Liver (tissue), 8 donors: ENCODE measurements at regions not wholly inside any gene's neighbourhood (a gene's known extent, or its start where the extent isn't known, plus 50 kb on each side); places are given as distances from the start of the nearest gene placed in this dataset.

Source experiments
- DNase-seq: peaks from one replicate; pipeline ENCODE4 v3.0.0-alpha.2; 2017; ENCODE audit warnings: low spot score
- H3K27ac ChIP-seq, 2 donors: one replicate each; pipeline ENCODE4 v1.7.0; 2013; ENCODE audit warnings: inconsistent platforms in 2 of 2, low read length in 2 of 2, control low read depth in 1 of 2, low read depth in 1 of 2, mild to moderate bottlenecking in 1 of 2
- H3K27me3 ChIP-seq, 4 donors: one replicate each; pipeline versions ENCODE4 v1.6.1 to v1.7.0; 2013; ENCODE audit warnings: low read length in 3 of 4, inconsistent platforms in 1 of 4, mild to moderate bottlenecking in 1 of 4, moderate library complexity in 1 of 4; ENCODE audit not compliant: control insufficient read depth in 4 of 4, insufficient read depth in 4 of 4
- H3K36me3 ChIP-seq, 4 donors: one replicate each; pipeline versions ENCODE4 v1.6.1 to v1.7.0; 2013; ENCODE audit warnings: low read length in 3 of 4, mild to moderate bottlenecking in 3 of 4, low read depth in 1 of 4, moderate library complexity in 1 of 4; ENCODE audit not compliant: control insufficient read depth in 4 of 4, insufficient read depth in 3 of 4
- H3K4me1 ChIP-seq, 4 donors: one replicate each; pipeline versions ENCODE4 v1.6.1 to v1.7.0; 2013; ENCODE audit warnings: low read length in 3 of 4, mild to moderate bottlenecking in 3 of 4, moderate library complexity in 1 of 4; ENCODE audit not compliant: control insufficient read depth in 4 of 4, insufficient read depth in 4 of 4
- H3K4me3 ChIP-seq, 3 donors: one replicate each; pipeline versions ENCODE4 v1.6.1 to v1.7.0; 2013; ENCODE audit warnings: low read length in 3 of 3, control low read depth in 1 of 3, low read depth in 1 of 3, mild to moderate bottlenecking in 1 of 3
- H3K9ac ChIP-seq, 2 donors: one replicate each; pipeline ENCODE4 v1.7.0; 2013; ENCODE audit warnings: low read length in 2 of 2, mild to moderate bottlenecking in 2 of 2, moderate library complexity in 2 of 2, control low read depth in 1 of 2, low read depth in 1 of 2
- H3K9me3 ChIP-seq, 4 donors: one replicate each; pipeline versions ENCODE4 v1.6.1 to v1.7.0; 2013; ENCODE audit warnings: low read length in 3 of 4; ENCODE audit not compliant: control insufficient read depth in 4 of 4
- CTCF ChIP-seq: fragments of 150-350 bp; IDR thresholded peaks from 2 replicates; pipeline ENCODE4 v1.5.1; 2017; ENCODE audit warnings: improper control_type of control experiment, low read depth, low read length; ENCODE audit not compliant: missing input control
- FOXA1 ChIP-seq: IDR thresholded peaks from 2 replicates; pipeline ENCODE4 v1.6.1; 2016; ENCODE audit warnings: antibody characterized with exemption
- FOXA2 ChIP-seq: IDR thresholded peaks from 2 replicates; pipeline ENCODE4 v1.6.1; 2016; ENCODE audit warnings: antibody characterized with exemption
- HNF4A ChIP-seq, 2 donors: conservative IDR thresholded peaks; 2 replicates each; pipeline ENCODE4 v1.6.1; 2016; ENCODE audit warnings: antibody characterized with exemption in 2 of 2, mild to moderate bottlenecking in 2 of 2
- HNF4G ChIP-seq: IDR thresholded peaks from 2 replicates; pipeline ENCODE4 v1.6.1; 2016; ENCODE audit warnings: antibody characterized with exemption
- JUND ChIP-seq, 2 donors: IDR thresholded peaks; 2 replicates each; pipeline ENCODE4 v1.6.1; 2016; ENCODE audit warnings: antibody characterized with exemption in 2 of 2
- NR2F2 ChIP-seq: IDR thresholded peaks from 2 replicates; pipeline ENCODE4 v1.6.1; 2016; ENCODE audit warnings: antibody characterized with exemption
- RAD21 ChIP-seq, 2 donors: IDR thresholded peaks; 2 replicates each; pipeline ENCODE4 v1.6.1; 2016; ENCODE audit warnings: antibody characterized with exemption in 2 of 2, mild to moderate bottlenecking in 2 of 2
- SP1 ChIP-seq: IDR thresholded peaks from 2 replicates; pipeline ENCODE4 v1.6.1; 2018; ENCODE audit warnings: antibody characterized with exemption, mild to moderate bottlenecking
- TAF1 ChIP-seq: conservative IDR thresholded peaks from 2 replicates; pipeline ENCODE4 v1.6.1; 2016; ENCODE audit warnings: antibody characterized with exemption, mild to moderate bottlenecking
- YY1 ChIP-seq: IDR thresholded peaks from 2 replicates; pipeline ENCODE4 v1.6.1; 2016; ENCODE audit warnings: antibody characterized with exemption, mild to moderate bottlenecking
- WGBS: extraction: QIAGEN DNeasy Blood & Tissue Kit; methylation state at CpG from one replicate; pipeline ENCODE4 v1.1.7; 2013; 5-methylcytosine and 5-hydroxymethylcytosine counted together
- TF ChIP-seq, protein P1 (sequence below): IDR thresholded peaks from 2 replicates; pipeline ENCODE4 v1.6.1; 2016; ENCODE audit warnings: antibody characterized with exemption
- TF ChIP-seq, protein P2 (sequence below): IDR thresholded peaks from 2 replicates; pipeline ENCODE4 v1.6.1; 2016; ENCODE audit warnings: antibody characterized with exemption
- donor health status: healthy.
- donor health status: healthy.
- donor health status: healthy.
- donor health status: healthy.
- donor health status: healthy.

GRCh38 chr12:46900734-46901463, 75.1 kb upstream of the SLC38A4 start:
- Histone ChIP-seq H3K4me3 (peak overlapping the region; percentile 25 to 47 (median 44)), H3K27ac (peak overlapping the region in 1 of 2 donors; percentile 48), H3K27me3 (no peaks in the 10 kb centered on the region), H3K9ac (peak overlapping the region in 1 of 2 donors; percentile 54), H3K36me3 (no peaks in the 10 kb centered on the region), H3K9me3 (no peaks in the 10 kb centered on the region), H3K4me1 (peaks cover 2 to 5% (median 4%) of the 10 kb centered on the region in 4 donors)
- TF ChIP-seq YY1: peak; percentile 83
- no peak for TF ChIP-seq TAF1
- no peak for TF ChIP-seq HNF4G
- no peak for TF ChIP-seq SP1
- WGBS: 50% methylated on average over 3 of the region's 3 CpGs
- DNase-seq: no peak

DNA sequence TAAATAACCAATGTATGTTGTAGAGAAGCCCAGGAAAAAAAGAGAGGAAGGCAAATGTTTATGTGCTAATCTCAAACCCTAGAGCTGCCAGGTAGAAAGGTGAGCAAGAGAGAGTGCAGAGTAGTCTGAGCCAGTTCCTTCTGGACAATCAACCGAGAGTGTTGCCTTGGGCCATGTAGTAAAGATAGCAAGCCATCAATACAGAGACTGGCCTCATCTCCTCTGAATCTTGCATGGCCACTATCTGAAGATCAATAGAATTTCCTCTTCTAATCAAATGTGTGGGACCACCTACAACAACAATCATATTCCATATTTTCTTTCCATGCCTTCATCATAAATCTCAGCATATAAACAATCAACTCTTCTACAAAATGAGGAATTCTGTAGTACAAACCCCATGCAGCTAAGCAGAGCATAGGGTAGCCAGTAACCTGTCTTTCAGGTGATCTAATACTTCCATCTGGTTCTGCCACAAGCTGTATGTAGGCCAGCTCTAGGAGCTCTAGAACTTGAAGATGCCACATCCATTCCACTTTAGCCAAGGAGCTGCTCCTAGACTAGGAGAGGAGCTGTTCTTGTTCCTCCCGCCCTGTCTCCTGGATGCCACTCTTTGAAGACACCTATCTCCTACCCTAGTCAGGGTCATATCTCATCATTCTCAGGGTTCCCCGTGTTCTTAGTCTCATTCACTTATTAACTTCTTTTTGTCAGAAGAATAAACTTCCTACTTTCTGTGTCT, 75.8 kb upstream of the SLC38A4 start:
- no peaks in the 10 kb centered on the region for H3K9me3 ChIP-seq
- peak overlapping the region in 2 of 3 donors; percentile 1 to 25 for H3K4me3 ChIP-seq
- H3K27me3 ChIP-seq: no peaks in the 10 kb centered on the region
- peaks cover 2 to 5% (median 4%) of the 10 kb centered on the region in 4 donors for H3K4me1 ChIP-seq
- TF ChIP-seq, protein P1, sequence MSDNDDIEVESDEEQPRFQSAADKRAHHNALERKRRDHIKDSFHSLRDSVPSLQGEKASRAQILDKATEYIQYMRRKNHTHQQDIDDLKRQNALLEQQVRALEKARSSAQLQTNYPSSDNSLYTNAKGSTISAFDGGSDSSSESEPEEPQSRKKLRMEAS: no peak
- no peak for DNase-seq
- H3K27ac ChIP-seq: peak overlapping the region in 1 of 2 donors; percentile 48
- no peaks in the 10 kb centered on the region for H3K36me3 ChIP-seq
- H3K9ac ChIP-seq: no peak overlapping the region
- 71% methylated on average over 3 of the region's 3 CpGs for WGBS

DNA sequence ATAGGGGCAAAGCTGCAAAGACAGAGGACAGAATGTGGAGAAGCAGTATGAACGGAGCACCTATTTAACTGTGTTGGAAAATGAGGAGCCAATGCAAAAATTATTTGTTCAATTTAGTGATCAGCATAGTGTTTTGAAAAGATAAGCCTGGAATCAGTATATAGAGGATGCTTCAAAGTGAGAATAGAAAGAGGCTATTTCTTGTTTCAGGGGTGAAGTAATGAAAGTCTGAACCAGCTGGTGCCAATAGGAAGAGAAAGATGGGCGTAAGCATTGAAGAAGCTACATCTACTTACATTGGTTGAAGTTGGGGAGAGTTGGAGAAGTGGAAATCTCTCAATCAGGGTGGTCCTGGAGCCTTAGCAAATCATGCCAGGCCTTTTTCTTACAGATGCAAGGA, 77.3 kb upstream of the SLC38A4 start:
- no peak overlapping the region for H3K9ac ChIP-seq
- no peaks in the 10 kb centered on the region for H3K27me3 ChIP-seq
- H3K27ac ChIP-seq: no peak overlapping the region
- H3K36me3 ChIP-seq: no peaks in the 10 kb centered on the region
- H3K4me3 ChIP-seq: no peak overlapping the region
- no peak for DNase-seq
- TF ChIP-seq, protein P1: no peak
- TF ChIP-seq RAD21 (IDR thresholded peaks at IDR 0.05): no peak
- TF ChIP-seq, protein P2, sequence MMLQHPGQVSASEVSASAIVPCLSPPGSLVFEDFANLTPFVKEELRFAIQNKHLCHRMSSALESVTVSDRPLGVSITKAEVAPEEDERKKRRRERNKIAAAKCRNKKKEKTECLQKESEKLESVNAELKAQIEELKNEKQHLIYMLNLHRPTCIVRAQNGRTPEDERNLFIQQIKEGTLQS: no peak
- no peak for TF ChIP-seq FOXA2
- TF ChIP-seq CTCF: no peak
- no peak for TF ChIP-seq HNF4A (conservative IDR thresholded peaks at IDR 0.05)
- TF ChIP-seq FOXA1: no peak
- TF ChIP-seq NR2F2: no peak
- TF ChIP-seq JUND (IDR thresholded peaks at IDR 0.05): no peak
- no peaks in the 10 kb centered on the region for H3K9me3 ChIP-seq
- peaks cover 2 to 5% (median 4%) of the 10 kb centered on the region in 4 donors for H3K4me1 ChIP-seq
- WGBS: 97% methylated on average over 2 of the region's 2 CpGs
